H1 (cell line): ENCODE measurements at regions not wholly inside any gene's neighbourhood (a gene's known extent, or its start where the extent isn't known, plus 50 kb on each side); places are given as distances from the start of the nearest gene placed in this dataset.

ENCODE experiments used
- CTCF ChIA-PET: fragments of 300-600 bp; sonication (Branson Sonifier 250); formaldehyde crosslinking; loops from one replicate; lab custom pipeline; 2021; ENCODE audit not compliant: partially characterized antibody; lab: Charles Lee
- POLR2A ChIA-PET: fragments of 300-600 bp; sonication (Branson Sonifier 250); formaldehyde crosslinking; loops from one replicate; lab custom pipeline; 2021; ENCODE audit warnings: inconsistent platforms; ENCODE audit not compliant: partially characterized antibody; lab: Charles Lee
- DNase-seq, 2 experiments: peaks; one replicate each; pipeline versions ENCODE4 v3.0.0 to v3.0.0-alpha.2; 2010 to 2022; ENCODE audit warnings: low spot score in 2 of 2, low read depth in 1 of 2, mixed read lengths in 1 of 2
- FAIRE-seq: peaks from 2 replicates; lab custom pipeline; 2011; peaks lifted over from hg19 to GRCh38; lab: Jason Lieb, UNC
- H2AFZ ChIP-seq: 2 replicates; pipeline ENCODE4 v1.8.1; 2012; ENCODE audit warnings: low read length, inconsistent platforms
- H2AK5ac ChIP-seq: 2 replicates; pipeline ENCODE4 v1.6.1; 2013; ENCODE audit warnings: low read depth, low read length
- H2BK120ac ChIP-seq: replicated peaks from 2 replicates; pipeline ENCODE3; 2013; ENCODE audit warnings: low read depth, low read length, inconsistent platforms
- H2BK12ac ChIP-seq: 2 replicates; pipeline ENCODE4 v1.6.1; 2013; ENCODE audit warnings: low read depth, low read length
- H2BK15ac ChIP-seq: 2 replicates; pipeline ENCODE4 v1.6.1; 2013; ENCODE audit warnings: low read length
- H2BK20ac ChIP-seq: 2 replicates; pipeline ENCODE4 v1.6.1; 2013; ENCODE audit warnings: low read length
- H2BK5ac ChIP-seq: 2 replicates; pipeline ENCODE4 v1.6.1; 2013; ENCODE audit warnings: low read depth, low read length
- H3K14ac ChIP-seq: 2 replicates; pipeline ENCODE4 v1.6.1; 2013; ENCODE audit warnings: inconsistent platforms; ENCODE audit not compliant: insufficient read length
- H3K18ac ChIP-seq: 2 replicates; pipeline ENCODE4 v1.6.1; 2013; ENCODE audit warnings: low read length; ENCODE audit errors: extremely low read depth
- H3K23ac ChIP-seq: 2 replicates; pipeline ENCODE4 v1.6.1; 2013; ENCODE audit warnings: inconsistent platforms; ENCODE audit not compliant: insufficient read length
- H3K23me2 ChIP-seq: 2 replicates; pipeline ENCODE4 v1.6.1; 2013; ENCODE audit warnings: low read depth, low read length
- H3K27ac ChIP-seq: 2 replicates; pipeline ENCODE4 v1.6.1; 2011; ENCODE audit warnings: low read depth, low read length, inconsistent platforms
- H3K27me3 ChIP-seq, 4 experiments: replicated peaks in 1 of 4; 1 replicate in 1 of 4; 2 replicates in 3 of 4; pipeline versions ENCODE4 v1.6.1 to v1.8.1; 2011 to 2013; ENCODE audit warnings: low read length in 3 of 4, mild to moderate bottlenecking in 3 of 4, inconsistent platforms in 2 of 4, mixed read lengths in 2 of 4, moderate library complexity in 1 of 4; ENCODE audit not compliant: control insufficient read depth in 3 of 4, insufficient read depth in 3 of 4; ENCODE audit errors: extremely low read depth in 1 of 4
- H3K36me3 ChIP-seq, 4 experiments: 2 replicates each; pipeline versions ENCODE4 v1.6.1 to v1.8.1; 2011 to 2013; ENCODE audit warnings: mild to moderate bottlenecking in 4 of 4, low read length in 3 of 4, moderate library complexity in 2 of 4, control low read depth in 1 of 4, inconsistent platforms in 1 of 4; ENCODE audit not compliant: insufficient read depth in 4 of 4, control insufficient read depth in 2 of 4
- H3K4ac ChIP-seq: replicated peaks from 2 replicates; pipeline ENCODE3; 2013; ENCODE audit warnings: low read length, low read depth, mixed read lengths, inconsistent platforms; ENCODE audit not compliant: insufficient read length
- H3K4me1 ChIP-seq, 4 experiments: replicated peaks in 1 of 4; 1 replicate in 1 of 4; 2 replicates in 3 of 4; pipeline versions ENCODE4 v1.6.1 to v1.8.1; 2011 to 2013; ENCODE audit warnings: low read length in 3 of 4, inconsistent platforms in 2 of 4, mixed read lengths in 1 of 4; ENCODE audit not compliant: insufficient read depth in 4 of 4, control insufficient read depth in 3 of 4
- H3K4me2 ChIP-seq, 2 experiments: 2 replicates each; pipeline versions ENCODE4 v1.6.1 to v1.8.1; 2011 to 2013; ENCODE audit warnings: low read depth in 2 of 2, low read length in 2 of 2, control low read depth in 1 of 2, inconsistent platforms in 1 of 2, mild to moderate bottlenecking in 1 of 2; ENCODE audit not compliant: insufficient read depth in 1 of 2
- H3K4me3 ChIP-seq, 4 experiments: fragments of 200-600, 300-600 bp in 1 of 4; sonication (generic), shearing (Covaris generic), sonication (Bioruptor Twin) in 1 of 4; 2 replicates each; pipeline versions ENCODE4 v1.5.1 to v1.8.1; 2011 to 2016; ENCODE audit warnings: low read length in 4 of 4, low read depth in 3 of 4, control low read depth in 2 of 4, inconsistent platforms in 2 of 4, mild to moderate bottlenecking in 2 of 4, mixed read lengths in 1 of 4, moderate library complexity in 1 of 4; ENCODE audit not compliant: insufficient read depth in 2 of 4; ENCODE audit errors: extremely low read depth in 1 of 4
- H3K56ac ChIP-seq: replicated peaks from 2 replicates; pipeline ENCODE3; 2013; ENCODE audit warnings: low read depth, mild to moderate bottlenecking, mixed read lengths, low read length, inconsistent platforms; ENCODE audit not compliant: insufficient read length
- H3K79me1 ChIP-seq: 2 replicates; pipeline ENCODE4 v1.6.1; 2013; ENCODE audit warnings: low read depth, low read length, control low read depth
- H3K79me2 ChIP-seq, 2 experiments: 2 replicates each; pipeline versions ENCODE4 v1.6.1 to v1.8.1; 2012 to 2013; ENCODE audit warnings: low read length in 2 of 2, mild to moderate bottlenecking in 2 of 2, inconsistent platforms in 1 of 2; ENCODE audit not compliant: insufficient read depth in 2 of 2, control insufficient read depth in 1 of 2
- H3K9ac ChIP-seq, 4 experiments: replicated peaks in 1 of 4; 1 replicate in 1 of 4; 2 replicates in 3 of 4; pipeline versions ENCODE4 v1.6.1 to v1.8.1; 2011 to 2013; ENCODE audit warnings: low read depth in 3 of 4, low read length in 3 of 4, control low read depth in 2 of 4, mild to moderate bottlenecking in 2 of 4, moderate library complexity in 2 of 4, inconsistent platforms in 1 of 4; ENCODE audit errors: extremely low read depth in 1 of 4
- H3K9me3 ChIP-seq, 2 experiments: 2 replicates each; pipeline versions ENCODE4 v1.6.1 to v1.8.1; 2012 to 2013; ENCODE audit warnings: mild to moderate bottlenecking in 2 of 2, moderate library complexity in 2 of 2, control low read depth in 1 of 2, inconsistent platforms in 1 of 2, low read depth in 1 of 2, low read length in 1 of 2, mixed read lengths in 1 of 2; ENCODE audit not compliant: insufficient read depth in 2 of 2
- H4K20me1 ChIP-seq, 2 experiments: replicated peaks in 1 of 2; 2 replicates each; pipeline versions ENCODE3 to v1.8.1; 2011 to 2013; ENCODE audit warnings: inconsistent platforms in 2 of 2, low read length in 2 of 2, mild to moderate bottlenecking in 1 of 2; ENCODE audit not compliant: insufficient read depth in 2 of 2, control insufficient read depth in 1 of 2
- H4K5ac ChIP-seq: 2 replicates; pipeline ENCODE4 v1.6.1; 2013; ENCODE audit warnings: low read length, low read depth, mixed read lengths, inconsistent platforms; ENCODE audit not compliant: insufficient read length
- H4K8ac ChIP-seq: 2 replicates; pipeline ENCODE4 v1.8.0; 2013; ENCODE audit warnings: mild to moderate bottlenecking, moderate library complexity, low read length, inconsistent platforms; ENCODE audit not compliant: insufficient read depth; ENCODE audit errors: extremely low read depth
- H4K91ac ChIP-seq: replicated peaks from 2 replicates; pipeline ENCODE3; 2013; ENCODE audit warnings: low read length, mixed read lengths, inconsistent platforms; ENCODE audit not compliant: insufficient read length
- RAD21 ChIP-seq, 2 experiments: IDR thresholded peaks in 1 of 2; conservative IDR thresholded peaks in 1 of 2; 2 replicates each; pipeline ENCODE4 v1.6.1; 2011; ENCODE audit warnings: low read depth in 2 of 2, low read length in 2 of 2, improper control_type of control experiment in 1 of 2, inconsistent platforms in 1 of 2, mild to moderate bottlenecking in 1 of 2, moderate library complexity in 1 of 2
- SIN3A ChIP-seq, 2 experiments: IDR thresholded peaks in 1 of 2; conservative IDR thresholded peaks in 1 of 2; 2 replicates each; pipeline ENCODE4 v1.6.1; 2011 to 2012; ENCODE audit warnings: low read length in 2 of 2, improper control_type of control experiment in 1 of 2, low read depth in 1 of 2, mild to moderate bottlenecking in 1 of 2
- ZNF274 ChIP-seq: IDR thresholded peaks from 2 replicates; pipeline ENCODE4 v1.7.0; 2012; ENCODE audit warnings: low read length, borderline replicate concordance; ENCODE audit errors: extremely low read depth
- WGBS, 2 experiments: shearing (Covaris generic) in 1 of 2; methylation state at CpG; one replicate each; pipeline versions ENCODE4 v1.1.6 to v1.1.7; 2013 to 2015; ENCODE audit warnings: low lambda C conversion rate in 2 of 2, mixed read lengths in 2 of 2, inconsistent platforms in 1 of 2, low coverage in 1 of 2, missing lambda C conversion rate in 1 of 2; ENCODE audit not compliant: insufficient replicate concordance in 2 of 2, insufficient coverage in 1 of 2, insufficient read length in 1 of 2; ENCODE audit errors: extremely low coverage in 1 of 2, missing lambda C conversion rate in 1 of 2; 5-methylcytosine and 5-hydroxymethylcytosine counted together

DNA sequence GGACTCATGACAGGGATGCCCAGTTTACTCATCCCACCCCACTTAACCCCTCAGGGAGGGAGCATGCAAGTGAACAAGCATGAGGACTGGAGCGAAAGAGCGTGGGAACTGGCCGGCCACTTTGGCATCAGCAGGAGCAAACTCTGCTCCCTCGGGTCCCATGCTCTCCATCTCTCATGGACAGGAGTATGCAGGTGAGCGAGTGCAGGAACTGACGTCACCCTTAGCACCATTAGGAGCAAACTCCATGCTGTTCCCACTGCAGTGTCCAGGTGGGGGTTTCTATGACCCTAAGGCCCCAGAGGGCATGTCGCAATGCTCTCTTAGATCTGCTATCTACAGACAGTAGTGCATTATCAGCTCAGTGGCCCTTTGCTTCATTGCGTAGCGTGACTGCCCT, 821.8 kb upstream of the LRFN5 start:
- Histone ChIP-seq H2BK120ac (no peak overlapping the region), H3K9me3 (no peaks in the 10 kb centered on the region), H2BK15ac (no peak overlapping the region), H2BK5ac (no peak overlapping the region), H3K23ac (no peak overlapping the region), H2BK20ac (no peak overlapping the region), H2AK5ac (no peak overlapping the region), H3K36me3 (no peaks in the 10 kb centered on the region), H4K91ac (no peak overlapping the region), H3K4me2 (no peak overlapping the region), H4K5ac (no peak overlapping the region), H3K27me3 (no peaks in the 10 kb centered on the region), H3K9ac (no peak overlapping the region), H4K8ac (no peak overlapping the region), H3K79me1 (no peaks in the 10 kb centered on the region), H3K56ac (no peak overlapping the region), H3K4ac (no peak overlapping the region), H3K23me2 (no peaks in the 10 kb centered on the region), H3K14ac (no peak overlapping the region), H3K18ac (no peak overlapping the region), H2BK12ac (no peak overlapping the region), H3K4me1 (no peaks in the 10 kb centered on the region), H3K27ac (no peak overlapping the region), H2AFZ (no peak overlapping the region)
- ChIA-PET CTCF (no interaction called here), POLR2A (no interaction called here)
- no peak for FAIRE-seq
- no peak for DNase-seq
- 83% methylated on average over 9 of the region's 9 CpGs; no CpG with 5 or more reads in 1 of the 2 experiments for WGBS, 2 experiments
- TF ChIP-seq SIN3A (conservative IDR thresholded peaks at IDR 0.05 in 1 of 2, IDR thresholded peaks at IDR 0.05 in 1 of 2; ENCODE audit: low read depth in 1 of 2, low read length in 2 of 2) (no peak), RAD21 (IDR thresholded peaks at IDR 0.05 in 1 of 2, conservative IDR thresholded peaks at IDR 0.05 in 1 of 2; ENCODE audit: low read depth in 2 of 2, low read length in 2 of 2) (peak in 1 of 2 experiments; percentile 41; a peak in 2 of 4 replicates), ZNF274 (no peak)
- TF ChIP-seq, all 59 proteins: peak for 1
- H4K20me1 ChIP-seq, result no peaks in the 10 kb centered on the region
- no peaks in the 10 kb centered on the region for H3K79me2 ChIP-seq
- H3K4me3 ChIP-seq, result no peak overlapping the region
